Kidney capillary endothelial cell (primary cell): ENCODE measurements at regions not wholly inside any gene's neighbourhood (a gene's known extent, or its start where the extent isn't known, plus 50 kb on each side); places are given as distances from the start of the nearest gene placed in this dataset.

Experiments used
- DNase-seq: peaks from one replicate; pipeline ENCODE4 v3.0.0-alpha.2; 2018; ENCODE audit warnings: low spot score

DNA sequence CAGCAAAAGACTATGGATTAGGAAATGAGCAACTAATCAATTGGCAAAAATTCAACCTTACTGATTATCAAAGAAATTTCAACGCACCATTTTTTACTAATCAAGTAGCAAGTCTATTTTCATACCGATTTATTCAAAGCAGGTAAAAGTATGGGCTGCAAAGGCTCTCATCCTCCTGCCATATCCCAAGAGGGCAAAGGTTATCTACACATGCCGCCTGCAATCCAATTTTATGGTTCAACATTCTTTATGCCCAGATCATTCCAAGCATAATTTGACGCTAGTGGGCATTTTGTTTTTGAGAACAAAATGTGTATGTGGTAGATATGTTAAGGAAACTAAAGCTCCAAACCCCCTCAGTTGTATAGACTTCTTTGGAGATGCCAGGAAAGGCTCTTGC is 270.6 kb downstream of the MAF start:
- no peak for DNase-seq

DNA sequence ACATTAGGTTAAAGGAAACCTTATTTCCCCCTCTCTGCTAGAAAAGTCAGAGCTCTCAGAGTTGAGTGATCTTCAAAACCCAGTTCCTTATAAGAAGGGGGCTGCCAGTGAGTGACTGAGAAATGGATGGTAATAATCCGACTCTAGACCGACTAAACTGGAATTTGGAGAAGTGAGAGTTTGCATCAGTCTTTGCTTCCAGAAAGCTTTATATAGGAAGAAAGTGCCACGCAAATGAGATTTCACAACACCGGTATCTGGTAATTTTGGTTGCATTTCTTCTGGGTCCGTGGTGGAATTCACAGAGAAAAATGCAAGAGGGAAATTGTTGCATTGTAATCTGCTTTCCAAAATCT is 271.4 kb downstream of the MAF start:
- DNase-seq, result no peak

DNA sequence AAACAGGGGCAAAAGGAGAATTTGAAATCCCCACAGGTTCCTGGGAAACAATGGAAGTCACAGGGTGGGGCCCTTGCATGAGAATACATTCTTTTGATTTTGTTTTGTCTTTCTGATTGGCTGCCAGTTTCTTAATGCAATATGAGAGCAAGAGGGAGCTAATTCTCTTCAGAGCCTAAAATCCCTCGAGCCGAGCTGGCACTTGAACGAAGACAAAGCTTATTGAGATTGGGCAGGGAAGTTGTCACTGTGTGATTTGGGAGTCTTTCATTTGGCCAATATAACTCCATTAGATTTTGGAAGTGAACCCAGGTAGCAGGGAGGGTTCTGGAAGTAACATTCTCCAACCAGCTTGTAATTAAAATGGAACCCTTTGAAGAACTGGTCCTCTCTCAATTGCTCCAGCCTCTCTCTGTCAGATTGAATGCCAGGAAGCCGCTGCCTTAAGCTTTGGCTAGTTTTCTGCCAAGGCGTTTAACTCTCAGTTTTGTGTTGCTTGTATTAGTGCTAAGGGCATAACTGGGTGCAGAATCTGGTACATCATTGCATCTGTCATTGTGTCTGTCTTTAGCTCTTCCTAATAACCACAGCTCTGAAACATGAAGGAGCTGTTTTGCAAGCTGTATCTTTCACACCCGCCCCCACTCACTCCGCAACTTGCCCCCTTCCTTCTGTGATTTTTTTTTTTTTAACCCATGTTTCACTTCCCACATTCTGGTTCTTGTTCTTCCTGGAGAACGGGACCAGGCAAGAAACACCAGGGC is 272.0 kb downstream of the MAF start:
- DNase-seq, result no peak

DNA sequence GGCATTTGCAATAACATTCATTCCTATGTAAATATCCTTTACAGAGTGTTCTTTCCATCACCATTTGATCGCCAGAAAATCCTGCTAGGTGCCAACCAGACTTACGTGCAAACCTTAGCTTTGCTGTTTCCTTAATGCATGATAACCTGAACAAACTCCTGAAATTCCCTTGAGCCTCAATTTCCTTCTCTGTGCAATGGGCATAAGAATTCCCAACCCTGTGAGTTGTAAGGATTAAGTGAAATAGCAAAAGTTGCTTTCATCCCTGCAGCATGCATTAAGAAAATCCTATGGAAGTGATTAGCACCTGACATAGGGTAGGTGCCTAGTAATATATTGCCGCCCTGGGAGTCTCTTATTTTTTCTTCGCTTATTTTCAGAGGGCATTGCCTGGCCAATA is 272.7 kb downstream of the MAF start:
- DNase-seq, result no peak

DNA sequence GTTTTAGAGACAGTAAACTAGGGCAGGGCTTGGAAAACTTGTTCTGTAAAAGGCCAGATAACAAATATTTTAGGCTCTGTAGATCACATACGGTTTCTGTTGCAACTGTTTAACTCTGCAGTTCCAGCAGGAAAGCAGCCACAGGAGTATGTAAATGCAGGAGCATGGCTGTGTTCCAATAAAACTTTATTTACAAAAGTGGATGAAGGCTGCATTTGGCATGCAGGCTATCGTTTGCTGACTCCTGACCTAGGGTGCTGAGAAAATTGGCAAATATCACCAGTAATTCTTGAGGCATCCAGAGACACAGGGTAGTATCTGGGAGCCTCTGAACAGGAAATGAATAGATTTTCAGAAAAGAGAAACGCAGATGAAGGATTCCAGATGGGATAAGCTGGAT is 274.0 kb downstream of the MAF start:
- DNase-seq, result no peak

DNA sequence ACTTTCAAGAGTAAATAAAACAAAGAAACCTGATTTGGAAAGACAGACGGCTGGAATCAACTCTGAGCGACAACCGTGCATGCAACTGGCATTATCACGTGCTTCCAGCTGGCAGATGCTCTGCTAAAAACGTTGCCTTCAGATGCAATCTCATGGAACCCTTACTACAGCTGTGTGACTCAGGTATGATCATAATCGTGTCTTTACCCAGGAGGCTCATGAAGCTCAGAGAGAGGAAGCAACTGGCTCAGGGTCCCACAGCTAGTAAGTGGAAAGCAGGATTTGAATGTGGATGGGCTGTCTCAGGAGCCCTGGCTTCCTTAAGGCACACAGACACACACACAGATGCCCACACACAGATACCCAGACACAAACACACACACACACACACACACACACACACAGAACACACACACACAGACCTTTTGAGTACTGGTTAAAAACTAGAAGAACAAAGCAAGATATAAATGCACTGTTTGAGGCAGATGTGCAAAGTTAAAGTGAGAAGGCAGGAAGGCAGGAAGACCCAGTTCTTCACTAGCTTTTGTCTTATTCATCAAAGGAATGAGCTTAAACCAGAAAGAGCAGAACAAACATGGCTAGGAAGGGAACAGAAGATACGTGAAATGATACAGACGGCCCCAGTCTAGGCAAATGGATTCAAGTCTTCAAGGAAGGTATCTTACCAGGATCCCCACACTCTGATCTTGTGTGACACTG is 275.2 kb downstream of the MAF start:
- no peak for DNase-seq

- DNase-seq, result no peak
Measured at GRCh38 chr16:79320956-79321355, 279.6 kb downstream of the MAF start.

GRCh38 chr16:79318143-79318899 is 282.2 kb downstream of the MAF start:
- DNase-seq, result no peak

GRCh38 chr16:79317521-79317920 is 283.0 kb downstream of the MAF start:
- no peak for DNase-seq

DNA sequence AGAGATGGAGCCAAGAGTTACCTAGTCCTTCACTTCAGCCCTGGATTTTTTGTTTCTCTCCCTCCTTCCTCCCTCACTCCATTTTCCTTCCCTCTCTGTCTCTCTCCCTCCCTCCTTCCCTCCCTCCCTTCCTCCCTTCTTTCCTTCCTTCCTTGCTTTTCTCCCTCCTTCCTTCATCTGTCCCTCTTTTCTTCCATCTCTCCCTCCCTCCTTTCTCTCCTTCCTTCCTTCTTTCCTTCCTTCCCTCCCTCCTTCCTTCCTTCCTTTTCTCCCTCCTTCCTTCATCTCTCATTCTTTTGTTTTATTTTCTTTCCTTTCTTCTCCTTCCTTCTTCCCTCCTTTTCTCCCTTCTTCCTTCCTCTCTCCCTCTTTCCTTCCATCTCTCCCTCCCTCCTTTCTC is 283.5 kb downstream of the MAF start:
- no peak for DNase-seq

- DNase-seq, result no peak
Measured at GRCh38 chr16:79316004-79316458, 284.5 kb downstream of the MAF start.

GRCh38 chr16:79312502-79312901 is 288.0 kb downstream of the MAF start:
- DNase-seq, result no peak

GRCh38 chr16:79310710-79311109 is 289.8 kb downstream of the MAF start:
- no peak for DNase-seq

GRCh38 chr16:79309606-79310005 is 290.9 kb downstream of the MAF start:
- DNase-seq, result no peak

GRCh38 chr16:79307214-79307613 is 293.3 kb downstream of the MAF start:
- DNase-seq, result no peak

GRCh38 chr16:79305074-79305473 is 295.5 kb downstream of the MAF start:
- no peak for DNase-seq

GRCh38 chr16:79303959-79304387 is 296.6 kb downstream of the MAF start:
- DNase-seq, result no peak

- no peak for DNase-seq
Measured at GRCh38 chr16:79303206-79303605, 297.3 kb downstream of the MAF start.

- DNase-seq, result no peak
Measured at GRCh38 chr16:79302731-79303130, 297.8 kb downstream of the MAF start.

DNA sequence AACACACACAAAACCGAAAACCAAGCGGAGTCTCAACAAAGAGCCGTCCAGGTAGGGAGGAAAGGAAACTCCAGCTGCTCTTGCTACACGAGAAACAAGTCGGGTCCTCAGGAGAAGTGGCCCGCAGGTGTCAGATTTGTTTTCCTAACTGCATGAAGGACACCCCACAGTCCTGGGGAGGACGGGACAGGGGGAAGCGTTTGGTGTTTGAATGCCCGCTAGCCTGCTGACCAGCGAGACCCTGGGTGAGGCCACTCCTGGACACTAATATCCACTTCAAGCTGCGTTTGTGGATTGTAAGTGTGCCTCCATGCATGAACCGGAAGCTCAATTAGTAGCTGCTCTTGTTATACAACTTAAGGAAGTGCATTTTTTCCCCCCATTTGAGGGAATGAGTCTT is 299.5 kb downstream of the MAF start:
- DNase-seq, result no peak

DNA sequence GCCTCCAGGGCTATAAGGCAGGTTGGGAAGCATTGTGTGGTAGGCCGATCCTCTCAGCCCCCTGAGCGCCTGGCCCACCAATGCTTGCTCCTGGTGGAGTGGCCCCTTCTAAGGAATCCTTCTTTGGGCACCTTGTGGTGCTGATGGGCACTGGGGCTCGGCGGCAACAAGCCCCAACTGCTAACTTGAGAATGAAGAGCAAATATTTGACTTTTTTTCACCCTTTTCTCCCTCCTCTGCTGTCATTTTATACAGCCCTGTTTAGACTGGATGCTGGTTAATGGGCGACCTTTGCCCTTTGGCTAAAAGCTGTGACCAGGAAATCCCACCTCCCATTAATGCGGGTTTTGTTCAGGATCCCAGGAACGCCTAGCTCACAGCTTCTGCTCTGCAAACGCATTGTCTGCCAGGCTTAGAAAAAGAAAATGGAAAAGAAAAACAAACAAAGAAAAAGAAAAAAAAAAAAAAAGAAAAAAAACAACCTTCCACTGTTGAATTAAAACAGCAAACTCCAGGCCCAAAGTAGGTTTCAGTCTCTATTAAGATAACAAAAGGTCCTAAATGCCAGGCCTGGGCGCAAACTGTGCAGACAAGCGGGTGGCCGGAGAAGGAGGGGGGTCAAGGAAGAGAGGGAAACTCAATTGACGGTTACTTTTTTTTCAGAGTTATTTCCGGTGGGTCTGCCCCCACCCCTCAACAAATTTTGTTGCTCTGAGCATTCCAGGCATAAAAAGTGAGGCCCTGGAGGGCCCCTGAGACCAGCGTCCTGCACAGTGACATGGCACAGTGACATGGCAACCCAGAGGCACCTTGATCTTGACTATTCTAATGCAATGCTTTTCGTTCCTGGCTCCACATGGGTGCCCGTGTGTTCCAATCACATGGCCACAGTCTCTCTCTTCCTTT is 301.4 kb downstream of the MAF start:
- no peak for DNase-seq

DNA sequence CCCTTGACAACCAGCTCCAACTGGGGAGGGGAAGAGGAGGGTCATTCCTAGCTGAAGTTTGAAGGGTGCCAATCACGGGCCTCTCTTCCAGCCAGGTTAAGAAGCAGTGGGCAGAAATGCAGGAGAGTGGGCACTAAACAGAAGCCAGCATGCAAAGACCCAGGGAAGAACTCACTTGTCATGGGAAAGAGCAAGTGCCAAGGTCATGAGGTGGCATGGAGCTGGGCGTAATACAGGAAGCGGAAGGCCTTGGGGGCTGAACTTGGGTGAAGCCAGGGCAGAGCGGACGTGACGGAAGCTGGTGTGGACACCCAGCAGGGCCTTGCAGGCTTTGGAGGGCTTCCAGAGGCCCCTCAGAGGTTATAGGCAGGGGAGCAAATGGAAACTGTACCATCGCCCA is 302.1 kb downstream of the MAF start:
- DNase-seq, result no peak
